Fibroblast of the aortic adventitia (primary cell): ENCODE measurements at regions not wholly inside any gene's neighbourhood (a gene's known extent, or its start where the extent isn't known, plus 50 kb on each side); places are given as distances from the start of the nearest gene placed in this dataset.
"Not testable (repeated sequence)": the region's sequence is repeated elsewhere in the genome, so short reads cannot be mapped to it uniquely, and the experiment has no call there.

Experiments
- DNase-seq: peaks from one replicate; pipeline ENCODE4 v3.0.0-alpha.2; 2010; ENCODE audit warnings: low read depth
- H3K4me3 ChIP-seq: 2 replicates; pipeline ENCODE4 v1.5.1; 2011; ENCODE audit warnings: low read depth, mild to moderate bottlenecking, control low read depth, low read length, moderate library complexity
- CTCF ChIP-seq: IDR thresholded peaks from 2 replicates; pipeline ENCODE4 v1.5.1; 2011; ENCODE audit warnings: mild to moderate bottlenecking, low read length, control low read depth, inconsistent platforms; ENCODE audit not compliant: insufficient read depth

DNA sequence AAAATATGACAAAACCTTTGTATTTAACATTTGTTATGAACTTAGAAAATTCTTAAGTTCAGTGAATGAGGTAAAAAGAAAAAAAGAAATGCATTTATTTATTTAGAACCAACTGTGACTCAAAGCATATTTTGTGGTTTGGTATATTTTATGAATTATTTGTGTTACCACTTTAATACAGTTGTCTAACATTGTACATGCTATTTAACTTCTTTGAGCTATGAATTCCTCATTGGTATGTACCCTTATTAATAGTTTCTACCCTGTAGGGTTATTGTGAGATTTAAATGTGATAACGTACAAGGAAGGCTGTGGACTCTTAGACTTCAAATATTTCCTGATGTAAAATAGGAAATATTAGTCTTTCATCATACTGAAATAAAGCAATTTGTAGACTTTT lies 162.6 kb downstream of the MMUT start:
- TF ChIP-seq CTCF: no peak
- no peak overlapping the region for H3K4me3 ChIP-seq
- no peak for DNase-seq

DNA sequence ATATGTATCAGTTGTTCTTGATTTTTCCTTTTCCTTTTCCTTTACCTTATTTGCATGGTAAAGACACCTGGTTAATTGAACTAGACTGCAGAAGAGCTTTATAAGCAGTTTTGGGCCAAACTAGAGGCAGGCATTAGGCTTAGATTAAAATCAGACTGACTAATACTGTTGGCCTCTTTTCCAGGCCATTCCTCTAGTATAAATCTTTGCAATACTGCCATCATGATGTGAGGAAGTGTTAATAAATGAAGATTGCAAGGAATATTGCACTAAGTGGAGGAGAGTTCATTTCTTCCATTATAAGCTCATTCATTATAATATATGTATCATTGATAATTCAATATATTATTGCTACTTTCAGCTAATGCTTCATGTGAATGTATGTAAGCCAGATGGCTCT lies 163.8 kb downstream of the MMUT start:
- H3K4me3 ChIP-seq: no peak overlapping the region
- peak; percentile 61 for DNase-seq
- no peak for TF ChIP-seq CTCF

DNA sequence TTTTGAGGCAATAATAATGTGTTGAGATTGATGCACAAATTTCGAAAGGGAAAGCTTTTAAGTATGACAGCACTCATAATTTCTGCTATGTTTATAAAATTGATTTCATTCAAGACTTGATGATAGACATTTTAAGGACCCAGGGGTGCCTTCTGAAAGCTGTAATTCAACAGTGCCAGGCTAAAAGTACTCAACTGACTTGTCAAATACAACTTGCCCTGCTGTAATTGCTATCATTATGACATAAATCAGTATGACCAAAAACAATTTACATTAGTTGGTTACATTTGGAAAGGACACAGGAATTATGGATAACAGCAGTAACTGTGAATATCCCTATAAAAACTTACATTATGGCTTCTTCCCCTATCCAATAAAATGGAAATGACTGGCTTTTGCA lies 178.9 kb downstream of the MMUT start:
- DNase-seq: no peak
- H3K4me3 ChIP-seq: no peak overlapping the region
- TF ChIP-seq CTCF: no peak

DNA sequence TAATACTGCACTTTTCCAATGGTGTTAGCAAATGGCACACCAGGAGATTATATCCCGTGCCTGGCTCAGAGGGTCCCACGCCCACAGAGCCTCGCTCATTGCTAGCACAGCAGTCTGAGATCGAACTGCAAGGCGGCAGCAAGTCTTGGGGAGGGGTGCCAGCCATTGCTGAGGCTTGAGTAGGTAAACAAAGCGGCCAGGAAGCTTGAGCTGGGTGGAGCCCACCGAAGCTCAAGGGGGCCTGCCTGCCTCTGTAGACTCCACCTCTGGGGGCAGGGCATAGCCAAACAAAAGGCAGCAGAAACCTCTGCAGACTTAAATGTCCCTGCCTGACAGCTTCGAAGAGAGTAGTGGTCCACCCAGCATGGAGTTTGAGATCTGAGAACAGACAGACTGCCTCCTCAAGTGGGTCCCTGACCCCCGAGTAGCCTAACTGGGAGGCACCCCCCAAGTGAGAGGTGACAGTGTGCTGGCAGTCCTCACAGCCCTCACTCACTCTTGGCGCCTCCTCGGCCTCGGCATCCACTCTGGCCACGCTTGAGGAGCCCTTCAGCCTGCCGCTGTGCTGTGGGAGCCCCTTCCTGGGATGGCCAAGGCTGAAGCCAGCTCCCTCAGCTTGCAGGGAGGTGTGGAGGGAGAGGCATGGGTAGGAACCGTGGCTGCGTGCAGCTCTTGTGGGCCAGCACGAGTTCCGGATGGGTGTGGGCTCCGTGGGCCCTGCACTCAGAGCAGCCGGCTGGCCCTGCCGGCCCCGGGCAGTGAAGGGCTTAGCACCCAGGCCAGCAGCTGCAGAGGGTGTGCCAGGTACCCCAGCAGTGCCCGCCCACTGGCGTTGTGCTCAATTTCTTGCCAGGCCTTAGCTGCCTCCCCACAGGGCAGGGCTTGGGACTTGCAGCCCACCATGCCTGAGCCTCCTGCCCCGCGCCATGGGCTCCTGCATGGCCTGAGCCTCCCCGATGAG lies 188.0 kb downstream of the MMUT start:
- H3K4me3 ChIP-seq, DNase-seq: not testable (repeated sequence)

DNA sequence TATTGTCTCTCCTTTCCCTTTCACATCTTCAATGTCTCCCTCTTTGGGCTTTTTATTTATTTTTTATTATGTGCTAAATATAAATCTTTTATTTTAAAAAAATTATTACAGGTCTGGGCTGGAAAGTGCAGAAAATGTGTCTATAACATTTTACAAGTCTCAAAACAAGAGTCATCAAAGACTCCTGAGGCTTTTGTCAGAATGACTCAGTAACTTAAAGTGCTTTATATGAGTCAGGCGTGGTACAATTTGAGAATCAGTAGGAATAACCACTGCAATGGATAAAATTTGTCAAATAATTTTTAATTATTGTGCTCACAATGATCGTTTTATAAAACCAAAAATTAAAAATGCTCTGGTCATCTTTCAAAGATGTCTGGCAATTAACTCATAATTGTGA lies 193.9 kb downstream of the MMUT start:
- DNase-seq: peak; percentile 32
- H3K4me3 ChIP-seq: no peak overlapping the region
- no peak for TF ChIP-seq CTCF

- DNase-seq: no peak
- no peak for TF ChIP-seq CTCF
- H3K4me3 ChIP-seq: no peak overlapping the region
These were observed 198.1 kb downstream of the MMUT start for GRCh38 chr6:49264909-49265308.

- TF ChIP-seq CTCF: no peak
- no peak overlapping the region for H3K4me3 ChIP-seq
- no peak for DNase-seq
These were observed 198.6 kb downstream of the MMUT start for GRCh38 chr6:49264496-49264895.
